MM.1S (cell line): ENCODE measurements at regions not wholly inside any gene's neighbourhood (a gene's known extent, or its start where the extent isn't known, plus 50 kb on each side); places are given as distances from the start of the nearest gene placed in this dataset.

Experiments
- DNase-seq: peaks from one replicate; pipeline ENCODE4 v3.0.0-alpha.2; 2015
- H2AFZ ChIP-seq: fragments of 300-600 bp; sonication (generic); 2 replicates; pipeline ENCODE4 v1.6.0; 2016; ENCODE audit warnings: antibody characterized with exemption, low read length
- H3F3A ChIP-seq: fragments of 300-600 bp; sonication (generic); 2 replicates; pipeline ENCODE4 v1.6.1; 2016; ENCODE audit warnings: mild to moderate bottlenecking, antibody characterized with exemption, low read length, moderate library complexity, mixed read lengths; ENCODE audit not compliant: insufficient read depth
- H3K27ac ChIP-seq: fragments of 300-600 bp; sonication (generic); 2 replicates; pipeline ENCODE4 v1.5.1; 2016; ENCODE audit warnings: mild to moderate bottlenecking, low read length
- H3K27me3 ChIP-seq: fragments of 300-600 bp; sonication (generic); replicated peaks from 2 replicates; pipeline ENCODE4 v1.6.0; 2016; ENCODE audit warnings: low read length; ENCODE audit not compliant: insufficient read depth
- H3K36me3 ChIP-seq: fragments of 300-600 bp; sonication (generic); replicated peaks from 2 replicates; pipeline ENCODE4 v1.6.1; 2016; ENCODE audit warnings: mild to moderate bottlenecking, low read length, mixed read lengths; ENCODE audit not compliant: insufficient read depth
- H3K4me1 ChIP-seq: fragments of 300-600 bp; sonication (generic); 2 replicates; pipeline ENCODE4 v1.6.1; 2016; ENCODE audit warnings: low read length, mixed read lengths
- H3K4me2 ChIP-seq: fragments of 300-600 bp; sonication (generic); 2 replicates; pipeline ENCODE4 v1.6.0; 2016; ENCODE audit warnings: low read depth, low read length
- H3K4me3 ChIP-seq: fragments of 300-600 bp; sonication (generic); 2 replicates; pipeline ENCODE4 v1.5.1; 2016; ENCODE audit warnings: low read length, mixed read lengths
- H3K79me2 ChIP-seq: fragments of 300-600 bp; sonication (generic); 2 replicates; pipeline ENCODE4 v1.6.1; 2016; ENCODE audit warnings: mixed run types, low read length, mixed read lengths
- H3K9ac ChIP-seq: fragments of 300-600 bp; sonication (generic); 2 replicates; pipeline ENCODE4 v1.6.1; 2016; ENCODE audit warnings: low read length, mixed read lengths
- H3K9me2 ChIP-seq: fragments of 300-600 bp; sonication (generic); replicated peaks from 2 replicates; pipeline ENCODE4 v1.6.1; 2016; ENCODE audit warnings: mild to moderate bottlenecking, low read length, mixed read lengths; ENCODE audit not compliant: insufficient read depth
- H3K9me3 ChIP-seq: fragments of 300-600 bp; sonication (generic); replicated peaks from 2 replicates; pipeline ENCODE4 v1.6.1; 2016; ENCODE audit warnings: mild to moderate bottlenecking, low read length, mixed read lengths; ENCODE audit not compliant: insufficient read depth
- H4K20me1 ChIP-seq: fragments of 300-600 bp; sonication (generic); 2 replicates; pipeline ENCODE4 v1.6.1; 2016; ENCODE audit warnings: mild to moderate bottlenecking, low read length, moderate library complexity, mixed read lengths; ENCODE audit not compliant: insufficient read depth
- EZH2 ChIP-seq: fragments of 300-600 bp; sonication (generic); optimal IDR thresholded peaks from 2 replicates; pipeline ENCODE3; 2017; ENCODE audit warnings: low read depth, mild to moderate bottlenecking, antibody characterized with exemption, low read length, mixed read lengths
- EZH2phosphoT487 ChIP-seq: fragments of 300-600 bp; sonication (generic); IDR thresholded peaks from 2 replicates; pipeline ENCODE4 v1.6.1; 2018; ENCODE audit warnings: antibody characterized with exemption, low read length
- TF ChIP-seq, protein P1 (sequence below): fragments of 300-600 bp; sonication (generic); IDR thresholded peaks from 2 replicates; pipeline ENCODE4 v1.5.1; 2016; ENCODE audit warnings: antibody characterized with exemption, low read length, mixed read lengths

DNA sequence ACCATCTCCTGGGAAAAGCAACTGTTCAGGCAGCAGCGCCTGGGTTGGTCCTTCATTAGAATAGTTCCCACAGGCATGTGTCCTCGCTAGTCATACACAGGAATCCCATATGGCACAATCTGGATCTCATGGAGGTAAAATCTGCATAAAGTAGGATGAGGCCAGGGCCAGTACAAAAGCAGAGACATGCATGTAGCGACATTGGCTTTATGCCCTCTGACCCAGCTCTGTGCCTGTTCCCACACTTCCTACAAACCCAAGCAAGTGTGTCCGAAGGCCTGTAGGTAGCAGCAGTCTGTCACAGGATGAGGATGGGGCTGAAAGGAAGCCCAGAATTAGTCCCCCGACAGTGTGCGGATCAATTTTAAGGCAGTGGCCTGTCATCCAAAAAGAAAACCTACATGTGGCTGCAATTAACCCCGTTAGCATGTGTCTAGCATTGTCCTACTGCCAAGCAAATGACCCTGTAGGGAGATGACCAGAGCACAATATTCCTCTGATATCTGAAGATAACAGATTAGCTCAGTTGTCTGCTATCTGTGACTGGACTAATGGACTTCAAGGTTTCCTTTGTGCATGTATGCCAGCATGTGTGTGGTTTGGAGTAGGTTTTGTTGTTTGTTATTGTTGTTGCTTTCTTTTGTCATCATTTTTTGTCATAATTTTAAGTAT is 178.8 kb downstream of the TMEM161B start:
- no peaks in the 10 kb centered on the region for H3K36me3 ChIP-seq
- no peak overlapping the region for H2AFZ ChIP-seq
- no peaks in the 10 kb centered on the region for H3K79me2 ChIP-seq
- no peak overlapping the region for H3K9ac ChIP-seq
- H3K4me1 ChIP-seq = no peaks in the 10 kb centered on the region
- H3K9me3 ChIP-seq = no peaks in the 10 kb centered on the region
- DNase-seq = no peak
- TF ChIP-seq, protein P1, sequence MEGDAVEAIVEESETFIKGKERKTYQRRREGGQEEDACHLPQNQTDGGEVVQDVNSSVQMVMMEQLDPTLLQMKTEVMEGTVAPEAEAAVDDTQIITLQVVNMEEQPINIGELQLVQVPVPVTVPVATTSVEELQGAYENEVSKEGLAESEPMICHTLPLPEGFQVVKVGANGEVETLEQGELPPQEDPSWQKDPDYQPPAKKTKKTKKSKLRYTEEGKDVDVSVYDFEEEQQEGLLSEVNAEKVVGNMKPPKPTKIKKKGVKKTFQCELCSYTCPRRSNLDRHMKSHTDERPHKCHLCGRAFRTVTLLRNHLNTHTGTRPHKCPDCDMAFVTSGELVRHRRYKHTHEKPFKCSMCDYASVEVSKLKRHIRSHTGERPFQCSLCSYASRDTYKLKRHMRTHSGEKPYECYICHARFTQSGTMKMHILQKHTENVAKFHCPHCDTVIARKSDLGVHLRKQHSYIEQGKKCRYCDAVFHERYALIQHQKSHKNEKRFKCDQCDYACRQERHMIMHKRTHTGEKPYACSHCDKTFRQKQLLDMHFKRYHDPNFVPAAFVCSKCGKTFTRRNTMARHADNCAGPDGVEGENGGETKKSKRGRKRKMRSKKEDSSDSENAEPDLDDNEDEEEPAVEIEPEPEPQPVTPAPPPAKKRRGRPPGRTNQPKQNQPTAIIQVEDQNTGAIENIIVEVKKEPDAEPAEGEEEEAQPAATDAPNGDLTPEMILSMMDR = no peak
- no peak for TF ChIP-seq EZH2phosphoT487
- no peak for TF ChIP-seq EZH2
- no peaks in the 10 kb centered on the region for H3K27me3 ChIP-seq
- no peaks in the 10 kb centered on the region for H3F3A ChIP-seq
- no peaks in the 10 kb centered on the region for H3K9me2 ChIP-seq
- no peaks in the 10 kb centered on the region for H4K20me1 ChIP-seq
- no peak overlapping the region for H3K27ac ChIP-seq
- H3K4me3 ChIP-seq = no peak overlapping the region
- no peak overlapping the region for H3K4me2 ChIP-seq

DNA sequence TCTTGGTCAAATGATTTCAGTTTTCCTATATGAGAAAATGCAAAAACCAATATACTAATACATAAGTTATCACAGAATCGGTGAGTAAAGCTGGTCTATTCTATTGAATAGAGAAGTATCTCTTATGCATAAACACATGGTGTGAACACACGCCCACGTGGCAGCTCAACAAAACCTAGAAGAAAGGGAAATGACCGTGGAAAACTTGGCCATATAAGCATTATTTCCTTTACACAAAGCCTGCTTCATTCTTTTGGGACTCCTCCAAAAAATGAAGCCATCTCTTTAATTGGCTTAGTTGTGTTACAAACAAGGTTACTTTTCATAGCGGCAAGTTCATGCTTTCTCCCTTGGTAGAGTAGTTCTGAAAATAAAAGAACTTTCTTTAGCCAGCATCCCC is 183.2 kb downstream of the TMEM161B start:
- Histone ChIP-seq H3K27me3 (no peaks in the 10 kb centered on the region), H2AFZ (no peak overlapping the region), H3K36me3 (no peaks in the 10 kb centered on the region), H3K4me1 (no peaks in the 10 kb centered on the region), H3K4me3 (no peak overlapping the region), H4K20me1 (no peaks in the 10 kb centered on the region), H3K4me2 (no peak overlapping the region), H3K9ac (no peak overlapping the region), H3K27ac (no peak overlapping the region), H3K79me2 (no peaks in the 10 kb centered on the region), H3K9me2 (no peaks in the 10 kb centered on the region), H3K9me3 (no peaks in the 10 kb centered on the region), H3F3A (no peaks in the 10 kb centered on the region)
- DNase-seq = no peak
- TF ChIP-seq, protein P1 = no peak
- no peak for TF ChIP-seq EZH2

DNA sequence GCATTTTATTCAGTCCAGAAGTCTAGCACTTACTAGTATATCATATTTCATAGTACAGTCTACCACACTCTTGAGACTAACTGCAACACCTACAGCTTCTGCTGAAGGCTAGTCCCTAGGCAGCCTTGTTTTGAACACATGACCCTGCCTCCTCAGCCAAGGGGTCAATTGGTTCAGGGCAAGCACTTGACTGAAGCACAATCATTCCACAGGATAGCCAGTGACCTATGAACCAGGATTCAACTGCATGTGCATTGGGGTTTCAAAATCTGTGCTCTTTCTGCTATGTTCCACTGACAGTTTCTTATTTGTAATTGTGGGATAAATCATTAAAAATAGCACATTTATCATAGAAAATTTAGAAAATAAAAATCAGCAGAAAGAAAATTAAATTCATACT is 186.8 kb downstream of the TMEM161B start:
- H3F3A ChIP-seq = no peaks in the 10 kb centered on the region
- H3K79me2 ChIP-seq = no peaks in the 10 kb centered on the region
- H3K4me1 ChIP-seq = no peaks in the 10 kb centered on the region
- no peak overlapping the region for H2AFZ ChIP-seq
- no peaks in the 10 kb centered on the region for H4K20me1 ChIP-seq
- TF ChIP-seq, protein P1 = no peak
- TF ChIP-seq EZH2 (no peak), EZH2phosphoT487 (no peak)
- no peaks in the 10 kb centered on the region for H3K9me3 ChIP-seq
- no peak for DNase-seq
- no peaks in the 10 kb centered on the region for H3K27me3 ChIP-seq
- H3K9me2 ChIP-seq = no peaks in the 10 kb centered on the region
- H3K4me2 ChIP-seq = no peak overlapping the region
- H3K4me3 ChIP-seq = no peak overlapping the region
- H3K27ac ChIP-seq = no peak overlapping the region
- H3K9ac ChIP-seq = no peak overlapping the region
- no peaks in the 10 kb centered on the region for H3K36me3 ChIP-seq
